ENCODE measurements at regions not wholly inside any gene's neighbourhood (a gene's known extent, or its start where the extent isn't known, plus 50 kb on each side); places are given as distances from the start of the nearest gene placed in this dataset.

GRCh38 chr6:22621701-22622100 is 52.3 kb downstream of the HDGFL1 start:
- DNase-seq (ENCODE audit: low read depth), result no peak

- no peak for DNase-seq (ENCODE audit: low read depth)
These were observed 53.0 kb downstream of the HDGFL1 start for GRCh38 chr6:22622351-22622750.

- DNase-seq (ENCODE audit: low read depth), result no peak
These were observed 53.4 kb downstream of the HDGFL1 start for GRCh38 chr6:22622813-22623212.

- DNase-seq (ENCODE audit: low read depth), result no peak
These were observed 58.3 kb downstream of the HDGFL1 start for GRCh38 chr6:22627644-22628043.

- DNase-seq (ENCODE audit: low read depth), result no peak
These were observed 61.7 kb downstream of the HDGFL1 start for GRCh38 chr6:22631091-22631490.

- DNase-seq (ENCODE audit: low read depth), result no peak
These were observed 63.3 kb downstream of the HDGFL1 start for GRCh38 chr6:22632581-22633145.

GRCh38 chr6:22636452-22636851 is 67.1 kb downstream of the HDGFL1 start:
- no peak for DNase-seq (ENCODE audit: low read depth)

GRCh38 chr6:22637782-22638181 is 68.4 kb downstream of the HDGFL1 start:
- no peak for DNase-seq (ENCODE audit: low read depth)

GRCh38 chr6:22638320-22638719 is 69.0 kb downstream of the HDGFL1 start:
- no peak for DNase-seq (ENCODE audit: low read depth)

GRCh38 chr6:22642254-22642653 is 72.9 kb downstream of the HDGFL1 start:
- DNase-seq (ENCODE audit: low read depth), result no peak

GRCh38 chr6:22643780-22644179 is 74.4 kb downstream of the HDGFL1 start:
- DNase-seq (ENCODE audit: low read depth), result no peak

GRCh38 chr6:22647719-22648118 is 78.4 kb downstream of the HDGFL1 start:
- DNase-seq (ENCODE audit: low read depth), result no peak

GRCh38 chr6:22651731-22652130 is 82.4 kb downstream of the HDGFL1 start:
- DNase-seq (ENCODE audit: low read depth), result no peak

GRCh38 chr6:22653980-22654610 is 84.7 kb downstream of the HDGFL1 start:
- DNase-seq (ENCODE audit: low read depth), result no peak

GRCh38 chr6:22656706-22657351 is 87.5 kb downstream of the HDGFL1 start:
- no peak for DNase-seq (ENCODE audit: low read depth)

GRCh38 chr6:22657352-22657980 is 88.1 kb downstream of the HDGFL1 start:
- DNase-seq (ENCODE audit: low read depth), result no peak

GRCh38 chr6:22658183-22658582 is 88.8 kb downstream of the HDGFL1 start:
- no peak for DNase-seq (ENCODE audit: low read depth)

- no peak for DNase-seq (ENCODE audit: low read depth)
These were observed 89.6 kb downstream of the HDGFL1 start for GRCh38 chr6:22658934-22659333.

- DNase-seq (ENCODE audit: low read depth), result no peak
These were observed 95.6 kb downstream of the HDGFL1 start for GRCh38 chr6:22664968-22665367.

GRCh38 chr6:22666021-22666420 is 96.7 kb downstream of the HDGFL1 start:
- no peak for DNase-seq (ENCODE audit: low read depth)

- no peak for DNase-seq (ENCODE audit: low read depth)
These were observed 97.2 kb downstream of the HDGFL1 start for GRCh38 chr6:22666586-22666985.

- DNase-seq (ENCODE audit: low read depth), result no peak
These were observed 98.5 kb downstream of the HDGFL1 start for GRCh38 chr6:22667855-22668254.

- DNase-seq (ENCODE audit: low read depth), result no peak
These were observed 98.9 kb downstream of the HDGFL1 start for GRCh38 chr6:22668307-22668706.
